ENCODE measurements at regions not wholly inside any gene's neighbourhood (a gene's known extent, or its start where the extent isn't known, plus 50 kb on each side); places are given as distances from the start of the nearest gene placed in this dataset.
"Not testable (repeated sequence)": the region's sequence is repeated elsewhere in the genome, so short reads cannot be mapped to it uniquely, and the experiment has no call there.

DNA sequence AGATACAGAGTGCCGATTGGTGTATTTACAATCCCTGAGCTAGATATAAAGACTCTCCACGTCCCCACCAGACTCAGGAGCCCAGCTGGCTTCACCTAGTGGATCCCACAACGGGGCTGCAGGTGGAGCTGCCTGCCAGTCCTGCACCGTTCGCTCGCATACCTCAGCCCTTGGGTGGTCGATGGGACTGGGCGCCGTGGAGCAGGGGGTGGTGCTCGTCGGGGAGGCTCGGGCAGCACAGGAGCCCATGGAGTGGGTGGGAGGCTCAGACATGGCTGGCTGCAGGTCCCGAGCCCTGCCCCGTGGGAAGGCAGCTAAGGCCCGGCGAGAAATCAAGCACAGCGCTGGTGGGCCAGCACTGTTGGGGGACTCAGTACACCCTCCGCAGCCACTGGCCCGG is 1093.6 kb downstream of the TYW1 start:
- TF ChIP-seq ZNF280C, CTCF, ZNF362 (tag by site-specific recombination; IDR thresholded peaks at IDR 0.05): not testable (repeated sequence)
- TF ChIP-seq, protein P1, sequence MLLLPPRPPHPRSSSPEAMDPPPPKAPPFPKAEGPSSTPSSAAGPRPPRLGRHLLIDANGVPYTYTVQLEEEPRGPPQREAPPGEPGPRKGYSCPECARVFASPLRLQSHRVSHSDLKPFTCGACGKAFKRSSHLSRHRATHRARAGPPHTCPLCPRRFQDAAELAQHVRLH (tag by site-specific recombination; IDR thresholded peaks at IDR 0.05), result not testable (repeated sequence)
- TF ChIP-seq, protein P2, sequence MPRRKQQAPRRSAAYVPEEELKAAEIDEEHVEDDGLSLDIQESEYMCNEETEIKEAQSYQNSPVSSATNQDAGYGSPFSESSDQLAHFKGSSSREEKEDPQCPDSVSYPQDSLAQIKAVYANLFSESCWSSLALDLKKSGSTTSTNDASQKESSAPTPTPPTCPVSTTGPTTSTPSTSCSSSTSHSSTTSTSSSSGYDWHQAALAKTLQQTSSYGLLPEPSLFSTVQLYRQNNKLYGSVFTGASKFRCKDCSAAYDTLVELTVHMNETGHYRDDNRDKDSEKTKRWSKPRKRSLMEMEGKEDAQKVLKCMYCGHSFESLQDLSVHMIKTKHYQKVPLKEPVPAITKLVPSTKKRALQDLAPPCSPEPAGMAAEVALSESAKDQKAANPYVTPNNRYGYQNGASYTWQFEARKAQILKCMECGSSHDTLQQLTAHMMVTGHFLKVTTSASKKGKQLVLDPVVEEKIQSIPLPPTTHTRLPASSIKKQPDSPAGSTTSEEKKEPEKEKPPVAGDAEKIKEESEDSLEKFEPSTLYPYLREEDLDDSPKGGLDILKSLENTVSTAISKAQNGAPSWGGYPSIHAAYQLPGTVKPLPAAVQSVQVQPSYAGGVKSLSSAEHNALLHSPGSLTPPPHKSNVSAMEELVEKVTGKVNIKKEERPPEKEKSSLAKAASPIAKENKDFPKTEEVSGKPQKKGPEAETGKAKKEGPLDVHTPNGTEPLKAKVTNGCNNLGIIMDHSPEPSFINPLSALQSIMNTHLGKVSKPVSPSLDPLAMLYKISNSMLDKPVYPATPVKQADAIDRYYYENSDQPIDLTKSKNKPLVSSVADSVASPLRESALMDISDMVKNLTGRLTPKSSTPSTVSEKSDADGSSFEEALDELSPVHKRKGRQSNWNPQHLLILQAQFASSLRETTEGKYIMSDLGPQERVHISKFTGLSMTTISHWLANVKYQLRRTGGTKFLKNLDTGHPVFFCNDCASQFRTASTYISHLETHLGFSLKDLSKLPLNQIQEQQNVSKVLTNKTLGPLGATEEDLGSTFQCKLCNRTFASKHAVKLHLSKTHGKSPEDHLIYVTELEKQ (tag by site-specific recombination; IDR thresholded peaks at IDR 0.05; ENCODE audit: borderline replicate concordance), result not testable (repeated sequence)

Measured in HEK293 (cell line).